ENCODE measurements at regions not wholly inside any gene's neighbourhood (a gene's known extent, or its start where the extent isn't known, plus 50 kb on each side); places are given as distances from the start of the nearest gene placed in this dataset.
"Not testable (repeated sequence)": the region's sequence is repeated elsewhere in the genome, so short reads cannot be mapped to it uniquely, and the experiment has no call there.

DNA sequence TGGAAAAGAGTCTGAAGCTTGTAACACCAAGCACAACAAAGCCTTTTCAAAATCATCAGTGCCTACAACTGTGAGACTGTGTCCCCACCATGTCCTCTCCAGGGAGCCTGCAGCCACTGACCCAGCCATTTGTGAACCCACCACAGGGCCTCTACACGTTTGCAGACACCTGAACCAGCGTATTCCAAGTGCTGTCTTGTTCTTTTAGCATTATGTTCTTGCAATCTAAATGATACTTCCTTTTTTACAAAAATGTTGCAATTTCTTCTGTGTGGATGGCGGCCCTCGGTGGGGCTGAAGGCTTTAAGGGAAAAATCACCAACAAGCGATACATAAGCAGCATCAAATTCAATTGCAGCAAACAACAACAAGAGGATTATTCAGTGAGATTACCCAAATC is 403.2 kb upstream of the MGMT start:
- TF ChIP-seq, protein P1, sequence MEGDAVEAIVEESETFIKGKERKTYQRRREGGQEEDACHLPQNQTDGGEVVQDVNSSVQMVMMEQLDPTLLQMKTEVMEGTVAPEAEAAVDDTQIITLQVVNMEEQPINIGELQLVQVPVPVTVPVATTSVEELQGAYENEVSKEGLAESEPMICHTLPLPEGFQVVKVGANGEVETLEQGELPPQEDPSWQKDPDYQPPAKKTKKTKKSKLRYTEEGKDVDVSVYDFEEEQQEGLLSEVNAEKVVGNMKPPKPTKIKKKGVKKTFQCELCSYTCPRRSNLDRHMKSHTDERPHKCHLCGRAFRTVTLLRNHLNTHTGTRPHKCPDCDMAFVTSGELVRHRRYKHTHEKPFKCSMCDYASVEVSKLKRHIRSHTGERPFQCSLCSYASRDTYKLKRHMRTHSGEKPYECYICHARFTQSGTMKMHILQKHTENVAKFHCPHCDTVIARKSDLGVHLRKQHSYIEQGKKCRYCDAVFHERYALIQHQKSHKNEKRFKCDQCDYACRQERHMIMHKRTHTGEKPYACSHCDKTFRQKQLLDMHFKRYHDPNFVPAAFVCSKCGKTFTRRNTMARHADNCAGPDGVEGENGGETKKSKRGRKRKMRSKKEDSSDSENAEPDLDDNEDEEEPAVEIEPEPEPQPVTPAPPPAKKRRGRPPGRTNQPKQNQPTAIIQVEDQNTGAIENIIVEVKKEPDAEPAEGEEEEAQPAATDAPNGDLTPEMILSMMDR (conservative IDR thresholded peaks at IDR 0.05; ENCODE audit: low read depth, low read length), result no peak
- no peak overlapping the region for H3K4me3 ChIP-seq (ENCODE audit: low read length)
- no peak for DNase-seq (ENCODE audit: low read depth)

DNA sequence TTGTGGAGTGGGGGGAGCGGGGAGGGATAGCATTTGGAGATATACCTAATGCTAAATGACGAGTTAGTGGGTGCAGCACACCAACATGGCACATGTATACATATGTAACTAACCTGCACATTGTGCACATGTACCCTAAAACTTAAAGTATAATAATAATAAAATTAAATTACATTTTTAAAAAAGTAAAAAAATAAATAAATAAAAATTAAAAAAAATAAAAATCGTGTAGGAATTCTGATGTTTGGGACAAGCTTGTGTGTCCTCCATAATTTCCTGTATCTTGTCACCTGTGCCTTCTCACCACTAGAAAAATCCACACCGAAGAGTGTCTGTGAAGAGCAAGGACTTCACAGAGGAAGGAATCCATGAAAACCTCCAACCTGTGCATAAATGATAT is 400.5 kb upstream of the MGMT start:
- not testable (repeated sequence) for H3K4me3 ChIP-seq (ENCODE audit: low read length); DNase-seq (ENCODE audit: low read depth)

DNA sequence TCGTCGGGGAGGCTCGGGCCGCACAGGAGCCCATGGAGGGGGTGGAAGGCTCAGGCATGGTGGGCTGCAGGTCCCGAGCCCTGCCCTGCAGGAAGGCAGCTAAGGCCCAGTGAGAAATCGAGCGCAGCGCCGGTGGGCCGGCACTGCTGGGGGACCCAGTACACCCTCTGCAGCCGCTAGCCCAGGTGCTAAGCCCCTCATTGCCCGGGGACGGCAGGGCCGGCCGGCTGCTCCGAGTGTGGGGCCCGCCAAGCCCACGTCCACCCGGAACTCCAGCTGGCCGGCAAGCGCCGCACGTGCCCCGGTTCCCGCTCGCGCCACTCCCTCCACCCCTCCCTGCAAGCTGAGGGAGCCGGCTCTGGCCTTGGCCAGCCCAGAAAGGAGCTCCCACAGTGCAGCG is 395.6 kb upstream of the MGMT start:
- not testable (repeated sequence) for DNase-seq (ENCODE audit: low read depth)

DNA sequence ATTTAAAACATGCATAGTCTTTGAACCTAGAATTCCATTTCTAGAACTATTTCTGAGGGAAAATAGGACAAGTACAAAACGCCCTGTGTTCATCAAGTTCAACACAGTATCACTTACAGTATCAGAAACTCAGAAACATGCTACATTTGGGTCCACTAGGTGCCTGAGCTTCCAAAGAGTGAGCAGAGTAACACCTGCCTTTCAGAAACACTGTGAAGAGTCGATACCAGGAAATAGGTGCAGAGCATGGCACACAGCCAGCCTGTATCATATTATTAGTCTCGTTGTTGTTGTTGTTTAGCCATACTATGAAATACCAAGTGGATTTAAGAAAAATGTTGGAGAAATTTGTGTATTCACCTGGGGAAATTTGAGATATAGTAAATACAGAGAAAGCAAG is 392.1 kb upstream of the MGMT start:
- TF ChIP-seq, protein P1 (conservative IDR thresholded peaks at IDR 0.05; ENCODE audit: low read depth, low read length), result no peak
- no peak overlapping the region for H3K4me3 ChIP-seq (ENCODE audit: low read length)
- DNase-seq (ENCODE audit: low read depth), result no peak

More for the DNA sequence above, 395.6 kb upstream of the MGMT start:
- not testable (repeated sequence) for H3K4me3 ChIP-seq (ENCODE audit: low read length)

DNA sequence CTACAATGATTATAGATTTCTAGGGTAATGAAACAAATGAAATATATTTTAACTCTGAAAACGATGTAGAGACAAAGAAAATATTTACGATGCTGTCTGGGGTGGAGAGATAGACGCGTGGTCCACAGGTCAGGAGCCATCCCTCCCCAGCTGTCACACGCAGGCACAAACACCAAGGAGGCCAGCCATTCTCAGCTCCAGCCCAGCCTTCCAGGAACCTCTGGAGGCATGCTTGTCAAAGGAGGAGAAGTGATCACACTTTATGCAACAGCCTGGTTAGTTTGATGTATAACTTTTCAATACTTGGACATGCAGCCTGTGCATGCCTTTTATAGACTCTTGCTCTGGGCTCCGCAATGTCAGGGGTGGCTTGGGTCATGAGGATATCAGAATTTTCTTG is 391.5 kb upstream of the MGMT start:
- no peak overlapping the region for H3K4me3 ChIP-seq (ENCODE audit: low read length)
- TF ChIP-seq, protein P1 (conservative IDR thresholded peaks at IDR 0.05; ENCODE audit: low read depth, low read length), result no peak
- no peak for DNase-seq (ENCODE audit: low read depth)

DNA sequence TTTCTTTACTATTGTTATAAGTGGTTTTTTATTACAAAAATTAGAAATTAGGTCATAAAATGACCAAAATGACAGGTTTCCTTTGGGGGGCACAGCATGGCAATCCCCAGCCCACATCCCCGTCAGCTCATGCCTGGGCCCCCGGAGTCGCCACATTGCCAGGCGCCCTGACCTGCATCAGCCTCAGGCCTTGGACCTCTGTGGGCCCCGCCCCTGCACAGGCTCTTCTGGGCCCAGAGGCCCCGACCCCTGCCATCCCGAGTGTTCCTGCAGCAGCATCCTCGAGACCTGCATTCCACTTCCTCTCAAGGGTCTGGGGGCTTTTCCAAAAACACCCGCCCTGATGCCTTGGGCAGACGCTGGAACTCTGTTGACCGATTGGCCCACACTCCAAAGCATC is 391.1 kb upstream of the MGMT start:
- no peak overlapping the region for H3K4me3 ChIP-seq (ENCODE audit: low read length)
- TF ChIP-seq, protein P1 (conservative IDR thresholded peaks at IDR 0.05; ENCODE audit: low read depth, low read length), result no peak
- DNase-seq (ENCODE audit: low read depth), result no peak

DNA sequence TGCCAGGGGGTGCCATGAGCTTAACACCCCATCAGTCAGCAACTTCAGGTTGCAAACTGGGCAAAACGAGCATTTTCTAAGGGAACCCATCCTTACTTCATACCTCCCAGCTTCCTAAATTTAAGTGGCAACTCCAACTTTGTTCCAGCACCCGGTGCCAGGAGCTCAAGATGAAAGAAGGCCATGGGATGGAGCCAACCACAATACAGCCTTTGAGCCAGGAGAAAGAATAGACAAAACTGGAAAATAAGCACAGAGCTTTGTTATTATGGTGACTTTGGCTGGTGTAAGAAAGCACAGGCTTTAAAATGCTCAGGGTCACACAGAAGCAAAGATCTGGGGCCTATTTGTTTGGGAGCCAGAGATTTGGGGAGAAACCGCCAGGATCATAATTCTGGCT is 388.7 kb upstream of the MGMT start:
- TF ChIP-seq, protein P1 (conservative IDR thresholded peaks at IDR 0.05; ENCODE audit: low read depth, low read length), result no peak
- H3K4me3 ChIP-seq (ENCODE audit: low read length), result no peak overlapping the region
- DNase-seq (ENCODE audit: low read depth), result no peak

DNA sequence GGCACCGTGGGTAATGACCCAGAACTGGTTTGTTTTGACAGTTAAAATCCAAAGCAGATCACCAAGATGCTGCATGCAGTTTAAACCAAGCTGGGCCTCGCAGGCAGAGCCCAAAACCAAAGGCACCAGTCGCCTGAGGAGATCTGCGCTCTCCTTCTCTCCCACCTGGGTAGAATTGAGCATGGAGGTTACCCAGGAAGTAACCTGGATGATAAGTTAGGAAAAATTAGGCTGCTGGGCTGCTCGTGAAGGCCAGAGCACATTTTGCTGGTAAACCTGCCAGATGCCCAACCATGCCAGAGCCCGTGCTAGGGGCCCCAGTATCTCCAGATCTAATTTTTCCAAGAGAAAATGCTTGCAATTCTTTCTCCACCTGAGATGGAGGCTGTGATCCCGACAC is 388.3 kb upstream of the MGMT start:
- H3K4me3 ChIP-seq (ENCODE audit: low read length), result no peak overlapping the region
- TF ChIP-seq, protein P1 (conservative IDR thresholded peaks at IDR 0.05; ENCODE audit: low read depth, low read length), result no peak
- no peak for DNase-seq (ENCODE audit: low read depth)
